GM18951 (cell line): ENCODE measurements at regions not wholly inside any gene's neighbourhood (a gene's known extent, or its start where the extent isn't known, plus 50 kb on each side); places are given as distances from the start of the nearest gene placed in this dataset.
"Not testable (repeated sequence)": the region's sequence is repeated elsewhere in the genome, so short reads cannot be mapped to it uniquely, and the experiment has no call there.

ENCODE experiments used
- POLR2A ChIP-seq: IDR thresholded peaks from 4 replicates; pipeline ENCODE4 v1.6.1; 2011; ENCODE audit warnings: mild to moderate bottlenecking; ENCODE audit not compliant: insufficient read length, insufficient read depth; ENCODE audit errors: extremely low read depth
- in situ Hi-C: fragments of 300-500 bp; cut with MboI; formaldehyde crosslinking; loops from one replicate; pipeline ENCODE4 v1.12.0; 2022; ENCODE audit warnings: low sequenced_read_pairs, mixed read lengths, inconsistent platforms; ENCODE audit not compliant: unreplicated experiment

DNA sequence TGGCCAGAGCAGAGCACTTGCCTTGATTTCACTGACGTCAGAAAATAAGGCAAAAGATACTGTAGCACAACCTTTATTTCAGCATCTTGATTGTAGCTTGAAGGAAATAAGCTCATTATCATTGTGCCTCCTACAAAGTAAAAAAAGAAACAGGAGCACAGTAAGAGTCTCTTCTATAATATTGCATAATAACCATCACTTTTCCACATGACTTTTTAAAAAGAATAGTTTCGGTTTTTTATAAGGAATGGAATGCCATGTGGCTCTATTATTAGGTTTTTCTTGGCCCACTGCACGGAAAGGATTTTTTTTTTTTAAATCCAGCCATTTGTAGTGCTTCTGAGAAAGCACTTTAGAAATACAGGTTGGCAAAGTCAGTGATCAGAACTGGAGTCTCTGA, 655.3 kb downstream of the LRRC70 start:
- no peak for TF ChIP-seq POLR2A

GRCh38 chr5:63233361-63233760, 654.7 kb downstream of the LRRC70 start:
- in situ Hi-C loops: no loop called here
- TF ChIP-seq POLR2A: no peak

More for the DNA sequence above, 655.3 kb downstream of the LRRC70 start:
- in situ Hi-C loops: no loop called here

GRCh38 chr5:63230754-63231153, 652.1 kb downstream of the LRRC70 start:
- in situ Hi-C loops: no loop called here
- TF ChIP-seq POLR2A: no peak

- TF ChIP-seq POLR2A: no peak
- in situ Hi-C loops: no loop called here
Measured at GRCh38 chr5:63228154-63228553, 649.5 kb downstream of the LRRC70 start.

GRCh38 chr5:63220244-63220643, 641.6 kb downstream of the LRRC70 start:
- no peak for TF ChIP-seq POLR2A
- in situ Hi-C loops: no loop called here

- in situ Hi-C loops: no loop called here
- no peak for TF ChIP-seq POLR2A
Measured at GRCh38 chr5:63217422-63217821, 638.8 kb downstream of the LRRC70 start.

GRCh38 chr5:63213256-63213655, 634.6 kb downstream of the LRRC70 start:
- TF ChIP-seq POLR2A: no peak
- in situ Hi-C loops: no loop called here

DNA sequence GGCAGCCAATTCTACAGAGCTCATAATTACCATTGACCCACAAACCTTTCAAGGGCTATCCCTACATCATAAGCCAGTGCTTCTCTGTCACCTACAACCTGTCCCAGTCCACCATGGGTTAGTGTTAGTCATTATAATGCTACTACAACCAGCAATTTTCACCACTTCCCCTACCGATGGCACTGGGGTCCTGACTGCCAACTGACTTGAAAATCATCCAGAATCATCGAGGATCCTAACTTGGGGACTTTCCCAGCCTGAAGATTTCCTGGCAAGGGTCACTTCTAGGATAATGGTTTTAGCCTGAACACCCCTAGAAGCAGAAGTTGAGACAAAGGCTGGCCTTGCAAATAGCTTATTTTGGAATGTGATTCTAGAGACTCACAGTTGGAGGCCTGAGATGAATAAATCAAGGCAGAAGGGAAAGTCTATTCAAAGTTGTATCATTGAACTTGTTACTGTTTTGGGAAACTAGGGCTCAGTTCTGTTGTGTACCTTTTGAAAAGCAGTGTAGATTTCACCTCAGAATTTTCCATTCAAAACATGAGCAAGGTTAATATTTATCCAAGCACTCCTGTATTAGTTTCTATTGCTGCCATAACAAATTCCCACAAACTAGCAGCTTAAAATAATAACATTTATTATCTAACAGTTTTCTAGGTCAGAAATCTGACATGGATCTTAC, 633.0 kb downstream of the LRRC70 start:
- in situ Hi-C loops: no loop called here
- no peak for TF ChIP-seq POLR2A

- in situ Hi-C loops: no loop called here
Measured at GRCh38 chr5:63205976-63206375, 627.4 kb downstream of the LRRC70 start.

DNA sequence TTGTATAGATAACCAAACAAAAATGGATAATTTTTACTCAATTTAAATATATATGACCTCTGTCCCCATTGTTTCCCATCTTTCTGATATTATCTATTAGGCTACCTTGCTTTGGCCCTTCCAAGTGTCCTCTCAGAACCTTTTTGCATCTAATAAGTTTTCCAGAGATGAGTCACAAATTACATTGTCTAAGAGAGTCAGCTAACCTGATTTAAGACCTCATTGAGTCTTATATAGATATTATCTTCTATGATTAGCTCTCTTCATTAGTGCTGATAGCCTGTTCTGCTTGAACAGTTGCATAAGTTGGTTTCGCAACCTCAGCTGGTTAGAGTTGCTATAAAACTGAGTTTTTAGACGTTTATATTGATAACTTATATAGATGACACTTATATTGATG, 623.1 kb downstream of the LRRC70 start:
- no peak for TF ChIP-seq POLR2A
- in situ Hi-C loops: no loop called here

More at GRCh38 chr5:63205976-63206375, 627.4 kb downstream of the LRRC70 start:
- no peak for TF ChIP-seq POLR2A

- in situ Hi-C loops: no loop called here
- TF ChIP-seq POLR2A: no peak
Measured at GRCh38 chr5:63194126-63194525, 615.5 kb downstream of the LRRC70 start.

- in situ Hi-C loops: not testable (repeated sequence)
Measured at GRCh38 chr5:63180190-63180589, 601.6 kb downstream of the LRRC70 start.

DNA sequence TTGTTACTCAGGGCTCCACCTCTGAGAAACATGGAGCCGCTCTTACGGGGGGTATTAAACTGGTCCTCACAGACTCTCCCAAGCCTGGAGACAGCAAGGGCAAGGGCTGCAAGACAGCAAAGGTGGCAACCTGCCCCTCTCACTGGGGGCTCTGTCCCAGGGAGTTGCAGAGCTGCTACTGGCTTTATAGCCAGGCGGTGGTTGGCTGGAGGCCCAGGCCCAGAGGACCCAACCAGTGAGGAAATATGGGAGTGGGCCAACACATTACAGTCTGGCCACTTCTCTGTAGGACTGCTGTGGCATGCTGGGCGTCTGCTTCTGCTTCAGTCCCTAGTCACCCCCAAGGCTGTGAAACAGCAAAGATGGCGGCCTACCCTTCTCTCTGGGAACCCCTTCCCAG, 597.2 kb downstream of the LRRC70 start:
- TF ChIP-seq POLR2A: no peak
- in situ Hi-C loops: no loop called here

DNA sequence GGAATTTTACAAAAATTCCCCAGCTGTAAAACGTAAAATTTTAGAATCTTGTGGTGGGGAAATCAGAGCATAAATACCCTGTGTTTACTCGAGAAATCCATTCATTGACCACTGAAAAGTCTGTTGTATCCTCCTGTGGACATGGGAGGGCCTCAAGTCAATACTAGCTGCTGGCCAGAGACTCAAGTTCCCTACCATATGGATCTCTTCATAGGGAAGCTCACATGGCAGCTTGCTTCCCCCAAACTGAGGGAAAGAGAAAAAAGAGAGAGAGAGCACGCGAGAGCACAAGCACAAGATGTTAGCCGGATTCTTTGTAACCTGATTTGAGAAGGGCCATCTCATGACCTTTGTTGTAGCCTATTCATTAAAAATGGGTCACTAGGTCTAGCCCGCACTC, 591.9 kb downstream of the LRRC70 start:
- no peak for TF ChIP-seq POLR2A
- in situ Hi-C loops: no loop called here
